ENCODE measurements at regions not wholly inside any gene's neighbourhood (a gene's known extent, or its start where the extent isn't known, plus 50 kb on each side); places are given as distances from the start of the nearest gene placed in this dataset.
"Not testable (repeated sequence)": the region's sequence is repeated elsewhere in the genome, so short reads cannot be mapped to it uniquely, and the experiment has no call there.

GRCh38 chr17:37830151-37830993 is 85.5 kb upstream of the HNF1B start:
- no peak for DNase-seq (ENCODE audit: low spot score)
- in situ Hi-C loops (cut with HindIII; ENCODE audit: low sequenced_read_pairs) = no loop called here

DNA sequence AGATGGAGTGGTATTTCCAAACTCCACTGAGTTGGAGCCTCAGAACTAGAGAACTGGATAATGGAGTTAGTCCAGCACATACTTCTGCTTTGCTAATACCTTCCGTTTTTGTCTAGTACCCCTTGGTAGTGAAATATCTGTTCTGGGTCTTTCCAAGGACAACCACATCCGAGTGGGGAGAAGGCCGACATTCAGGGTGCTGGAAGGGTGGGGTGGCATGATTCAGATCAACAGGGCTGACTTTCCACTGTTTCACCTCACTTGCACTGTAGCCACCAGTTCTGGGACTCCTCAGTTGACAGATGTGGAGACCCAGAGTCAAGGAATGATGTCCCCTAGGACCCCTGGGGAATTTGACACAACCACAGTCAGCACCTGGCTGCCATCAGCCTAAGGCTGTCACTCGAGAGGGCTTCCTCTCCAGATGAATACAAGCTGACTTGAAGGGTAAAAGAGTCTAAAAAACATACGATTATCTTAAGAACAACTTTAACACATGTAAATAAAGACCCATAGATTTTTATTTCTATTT is 84.8 kb upstream of the HNF1B start:
- DNase-seq (ENCODE audit: low spot score) = no peak
- in situ Hi-C loops (cut with HindIII; ENCODE audit: low sequenced_read_pairs) = no loop called here

- no peak for DNase-seq (ENCODE audit: low spot score)
- in situ Hi-C loops (cut with HindIII; ENCODE audit: low sequenced_read_pairs) = no loop called here
Observed at GRCh38 chr17:37828651-37829124, 83.8 kb upstream of the HNF1B start.

DNA sequence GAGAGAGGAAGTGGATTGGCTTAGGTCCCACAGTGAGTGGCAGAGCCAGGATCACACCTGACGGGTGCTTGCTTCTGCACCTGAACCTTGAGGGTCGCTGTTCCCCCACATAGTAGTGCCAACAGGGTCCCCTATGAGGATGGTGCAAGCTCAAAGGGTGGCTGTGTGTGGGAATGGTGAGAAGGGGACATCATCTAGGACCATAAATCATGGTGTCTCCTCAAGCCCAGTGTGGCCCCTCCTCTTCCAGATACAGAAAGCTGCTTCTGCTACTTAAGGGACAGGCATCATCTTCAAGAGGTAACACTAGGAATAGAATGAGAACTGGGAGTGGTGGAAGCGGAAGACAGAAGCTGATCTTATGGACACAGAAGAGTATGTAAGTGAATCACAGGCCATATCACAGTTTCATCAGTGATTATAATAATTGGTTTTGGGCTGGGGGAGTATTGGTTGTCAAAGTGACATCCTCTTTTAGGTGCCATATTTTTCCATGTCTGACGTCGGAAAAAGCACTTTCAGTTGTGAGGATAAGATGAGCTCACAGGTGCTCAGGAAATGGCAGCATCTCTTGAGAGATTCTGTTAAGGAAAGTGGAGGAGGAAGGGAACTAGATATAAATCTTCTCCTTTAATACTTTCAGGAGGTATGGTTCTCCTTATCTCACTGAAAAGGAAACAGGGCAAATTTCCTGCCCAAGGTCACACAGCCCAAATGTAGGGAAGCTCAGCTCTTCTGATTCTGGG is 83.2 kb upstream of the HNF1B start:
- in situ Hi-C loops (cut with HindIII; ENCODE audit: low sequenced_read_pairs) = no loop called here
- DNase-seq (ENCODE audit: low spot score) = no peak

GRCh38 chr17:37826497-37827430 is 81.9 kb upstream of the HNF1B start:
- in situ Hi-C loops (cut with HindIII; ENCODE audit: low sequenced_read_pairs) = no loop called here
- DNase-seq (ENCODE audit: low spot score) = no peak

- in situ Hi-C loops (cut with HindIII; ENCODE audit: low sequenced_read_pairs) = no loop called here
- no peak for DNase-seq (ENCODE audit: low spot score)
Observed at GRCh38 chr17:37825851-37826250, 81.0 kb upstream of the HNF1B start.

DNA sequence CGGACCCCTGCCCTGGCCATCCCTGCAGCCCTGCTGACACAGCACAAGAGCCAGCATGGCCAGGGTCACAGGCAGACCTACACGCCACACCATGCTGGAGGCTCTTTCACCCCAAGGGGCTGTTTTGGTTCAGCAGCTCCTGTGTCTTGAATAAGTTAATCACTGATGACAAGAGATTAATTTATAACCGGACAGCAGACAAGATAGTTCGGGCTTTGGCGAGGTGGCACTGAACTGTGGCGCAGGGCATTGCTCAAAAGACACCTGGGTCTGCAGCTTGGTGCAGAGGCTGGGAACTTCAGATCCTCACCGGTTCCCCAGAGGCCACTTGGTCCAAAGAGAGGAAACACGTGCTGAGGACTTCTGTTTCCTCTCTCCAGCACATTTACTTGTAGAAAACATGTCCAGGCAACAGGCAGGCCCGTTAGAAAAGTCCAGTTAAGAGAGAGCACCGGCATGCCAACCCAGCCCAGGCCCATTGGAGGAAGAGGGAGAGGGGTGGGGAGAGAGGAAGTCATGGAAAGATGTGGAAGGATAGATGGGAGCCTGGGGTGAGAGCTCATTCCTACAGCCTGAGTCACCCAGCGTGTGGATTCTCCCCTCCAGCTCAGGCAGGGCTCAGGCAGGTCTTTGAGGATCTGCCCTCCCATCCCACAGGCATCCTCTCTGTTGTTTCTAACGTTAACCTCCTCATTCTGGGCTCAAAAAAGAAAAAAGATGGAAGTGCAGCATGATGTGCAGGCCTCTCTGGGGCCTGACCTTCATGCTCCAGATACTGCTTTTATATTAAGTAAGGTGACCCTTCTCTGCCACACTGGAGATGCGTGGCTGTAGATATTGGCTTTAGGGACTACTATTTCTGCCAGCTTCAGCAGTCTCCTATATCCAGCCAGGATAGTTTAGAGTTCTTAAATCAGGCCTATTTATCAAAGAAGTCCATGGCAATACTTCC is 80.0 kb upstream of the HNF1B start:
- in situ Hi-C loops (cut with HindIII; ENCODE audit: low sequenced_read_pairs) = no loop called here
- DNase-seq (ENCODE audit: low spot score) = no peak

GRCh38 chr17:37823996-37824395 is 79.1 kb upstream of the HNF1B start:
- in situ Hi-C loops (cut with HindIII; ENCODE audit: low sequenced_read_pairs) = no loop called here
- DNase-seq (ENCODE audit: low spot score) = no peak

GRCh38 chr17:37820995-37821713 is 76.3 kb upstream of the HNF1B start:
- no peak for DNase-seq (ENCODE audit: low spot score)
- in situ Hi-C loops (cut with HindIII; ENCODE audit: low sequenced_read_pairs) = no loop called here

DNA sequence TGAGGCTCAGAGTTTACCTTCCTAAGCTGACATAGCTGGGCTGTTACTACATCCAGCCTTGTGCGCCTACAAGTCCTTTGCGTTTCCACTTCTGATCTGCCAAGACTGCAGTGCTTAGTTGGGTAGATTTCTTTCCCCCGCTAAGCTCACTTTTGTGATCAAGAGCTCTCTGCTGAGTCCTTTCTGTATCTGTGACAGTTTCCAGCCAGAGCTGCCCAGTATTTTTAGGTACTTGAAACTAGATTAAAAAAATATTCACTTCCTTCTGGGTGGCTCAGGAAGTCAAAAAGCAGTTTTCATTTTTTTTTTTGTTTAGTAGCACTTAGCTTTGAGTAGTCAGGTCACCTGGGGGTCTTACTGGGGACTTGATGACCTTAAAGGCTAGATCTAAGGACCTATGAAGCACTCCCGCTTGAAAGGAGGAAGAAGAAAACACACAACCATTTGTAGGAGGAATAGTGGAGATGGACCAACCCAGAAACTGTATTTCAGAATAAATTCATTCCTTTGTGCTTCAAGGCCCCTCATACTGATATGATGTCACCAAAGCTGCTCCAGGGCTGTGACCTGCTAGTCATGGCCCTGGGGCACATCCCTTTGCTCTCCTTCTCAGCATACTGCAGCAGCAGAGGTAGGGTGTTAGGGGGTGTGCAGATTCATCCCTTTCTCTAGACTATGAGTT is 75.6 kb upstream of the HNF1B start:
- DNase-seq (ENCODE audit: low spot score) = no peak
- in situ Hi-C loops (cut with HindIII; ENCODE audit: low sequenced_read_pairs) = no loop called here

DNA sequence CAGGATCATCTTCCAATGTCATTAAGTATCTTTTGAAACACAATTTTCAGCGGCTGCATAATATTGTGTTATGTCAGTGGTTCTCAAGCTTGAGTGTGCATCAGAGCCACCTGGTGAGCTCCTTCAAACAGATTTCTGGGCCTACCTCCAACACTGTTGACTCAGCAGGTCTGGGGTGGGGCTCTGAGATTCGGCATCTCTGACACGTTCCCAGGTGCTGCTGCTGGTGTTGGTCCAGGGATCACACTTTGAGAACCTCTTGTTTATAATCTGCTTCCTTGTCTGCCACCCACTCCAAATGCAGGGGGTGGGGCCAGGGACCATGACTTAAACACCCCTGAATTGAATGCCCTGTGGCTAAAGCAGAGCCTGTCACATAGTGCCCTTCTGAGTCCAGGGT is 73.8 kb upstream of the HNF1B start:
- in situ Hi-C loops (cut with HindIII; ENCODE audit: low sequenced_read_pairs) = no loop called here
- DNase-seq (ENCODE audit: low spot score) = peak; percentile 8

- in situ Hi-C loops (cut with HindIII; ENCODE audit: low sequenced_read_pairs) = no loop called here
- DNase-seq (ENCODE audit: low spot score) = no peak
Observed at GRCh38 chr17:37816950-37817349, 72.1 kb upstream of the HNF1B start.

- in situ Hi-C loops (cut with HindIII; ENCODE audit: low sequenced_read_pairs) = no loop called here
- DNase-seq (ENCODE audit: low spot score) = no peak
Observed at GRCh38 chr17:37815536-37815935, 70.7 kb upstream of the HNF1B start.

GRCh38 chr17:37813751-37814150 is 68.9 kb upstream of the HNF1B start:
- DNase-seq (ENCODE audit: low spot score) = no peak
- in situ Hi-C loops (cut with HindIII; ENCODE audit: low sequenced_read_pairs) = no loop called here

DNA sequence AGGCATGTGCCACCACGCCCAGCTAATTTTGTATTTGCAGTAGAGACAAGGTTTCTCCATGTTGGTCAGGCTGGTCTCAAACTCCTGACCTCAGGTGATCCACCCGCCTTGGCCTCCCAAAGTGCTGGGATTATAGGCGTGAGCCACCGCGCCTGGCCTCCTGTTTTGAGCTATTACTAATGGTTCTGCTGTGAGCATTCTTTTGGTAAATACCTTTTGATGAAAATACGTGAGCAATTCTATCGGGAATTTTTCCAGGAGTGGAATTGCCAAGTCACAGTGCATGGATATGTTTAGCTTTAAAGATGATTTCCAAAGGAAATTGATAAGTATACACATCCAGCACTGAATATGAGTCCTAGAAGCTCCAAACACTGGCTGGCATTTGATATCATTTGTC is 64.0 kb upstream of the HNF1B start:
- DNase-seq (ENCODE audit: low spot score); in situ Hi-C loops (cut with HindIII; ENCODE audit: low sequenced_read_pairs): not testable (repeated sequence)

DNA sequence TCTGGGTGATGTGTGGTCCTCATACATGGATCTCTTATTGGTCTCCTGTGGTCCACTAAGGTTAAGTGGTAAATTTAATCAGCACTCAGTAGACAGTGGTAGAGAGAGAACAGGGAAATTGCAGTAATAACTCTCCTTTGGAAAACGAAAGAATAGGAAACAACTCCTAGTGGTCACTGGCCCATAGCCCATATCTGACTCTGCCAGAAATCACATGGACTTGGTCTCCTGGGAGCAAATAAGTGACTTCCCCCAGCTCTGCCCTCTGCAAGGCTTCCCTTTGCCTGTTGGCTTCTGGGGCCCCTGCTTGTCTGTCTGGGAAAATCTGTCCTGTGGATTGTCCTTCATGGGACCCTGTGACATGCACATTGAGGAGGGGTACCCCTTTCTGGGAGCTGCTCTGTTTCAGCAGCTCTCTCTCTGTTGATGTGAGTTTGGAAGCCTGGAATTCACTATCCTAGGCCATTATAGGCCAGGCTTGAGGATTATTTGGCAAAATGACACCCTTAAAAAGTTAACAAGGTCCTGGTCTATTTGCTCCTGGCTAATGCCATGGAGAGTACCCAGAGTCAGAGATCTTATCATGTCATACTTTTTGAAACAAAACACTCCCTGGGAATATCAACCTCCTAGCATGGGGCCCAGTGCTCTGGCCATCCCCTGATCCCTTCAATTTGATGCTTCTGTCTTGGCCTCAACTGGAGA is 58.0 kb upstream of the HNF1B start:
- no peak for DNase-seq (ENCODE audit: low spot score)
- in situ Hi-C loops (cut with HindIII; ENCODE audit: low sequenced_read_pairs) = no loop called here

All from G401 (cell line).